Endothelial cell of hepatic sinusoid (primary cell): ENCODE measurements at regions not wholly inside any gene's neighbourhood (a gene's known extent, or its start where the extent isn't known, plus 50 kb on each side); places are given as distances from the start of the nearest gene placed in this dataset.
"Not testable (repeated sequence)": the region's sequence is repeated elsewhere in the genome, so short reads cannot be mapped to it uniquely, and the experiment has no call there.

Experiments used
- in situ Hi-C: cut with HindIII; loops from 2 replicates; pipeline ENCODE4 v1.10.0; 2017; ENCODE audit warnings: low sequenced_read_pairs

DNA sequence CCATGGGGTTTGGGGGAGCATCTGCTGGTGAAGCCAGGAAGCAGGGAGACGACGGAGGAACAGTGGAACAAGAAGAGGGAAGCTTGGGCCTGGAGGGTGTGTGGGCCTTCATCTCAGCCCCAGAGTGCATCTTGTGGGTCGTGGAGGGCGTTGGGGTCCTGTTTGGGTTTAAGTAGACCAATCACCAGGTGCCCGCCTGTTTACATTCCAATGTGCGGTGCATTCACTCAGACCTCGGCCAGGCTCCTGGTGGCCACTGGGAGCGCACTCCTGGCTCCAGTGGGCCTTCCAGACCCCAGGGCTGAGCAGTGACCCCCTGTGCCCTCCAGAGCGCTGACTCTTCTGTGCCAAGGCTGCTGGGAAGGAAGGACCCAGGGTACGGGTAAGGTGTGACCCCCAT is 293.7 kb downstream of the NDUFA10 start:
- in situ Hi-C loops, result no loop called here

DNA sequence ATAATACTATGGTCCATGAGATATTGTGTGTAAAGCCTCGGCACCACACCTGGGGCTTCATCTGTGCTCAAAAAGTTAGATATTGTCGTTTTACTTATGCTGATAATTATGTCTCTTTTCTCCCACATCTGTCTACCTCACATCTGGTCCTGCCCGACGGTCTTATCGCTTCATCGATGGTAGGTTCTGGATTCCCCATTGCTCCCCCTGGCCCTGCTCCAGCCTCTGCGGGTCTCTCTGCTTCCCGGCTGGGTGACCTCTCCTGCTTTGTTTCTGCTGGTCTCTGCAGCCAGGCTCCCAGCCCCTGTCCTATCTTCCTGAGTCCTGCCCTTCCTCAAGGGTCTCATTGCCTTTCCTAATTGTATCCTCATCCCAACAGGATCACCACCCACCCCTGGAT is 294.2 kb downstream of the NDUFA10 start:
- in situ Hi-C loops, result no loop called here

DNA sequence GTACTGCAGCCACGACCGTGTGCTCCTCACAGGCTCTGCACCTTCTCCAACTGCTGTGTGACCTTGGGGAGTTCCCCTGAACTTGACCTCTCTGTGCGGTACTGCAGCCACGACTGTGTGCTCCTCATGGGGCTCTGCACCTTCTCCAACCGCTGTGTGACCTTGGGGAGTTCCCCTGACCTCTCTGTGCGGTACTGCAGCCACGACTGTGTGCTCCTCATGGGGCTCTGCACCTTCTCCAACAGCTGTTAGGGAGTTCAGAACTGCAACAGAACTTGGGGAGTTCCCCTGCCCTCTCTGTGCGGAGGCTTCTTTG is 294.6 kb downstream of the NDUFA10 start:
- in situ Hi-C loops, result not testable (repeated sequence)

DNA sequence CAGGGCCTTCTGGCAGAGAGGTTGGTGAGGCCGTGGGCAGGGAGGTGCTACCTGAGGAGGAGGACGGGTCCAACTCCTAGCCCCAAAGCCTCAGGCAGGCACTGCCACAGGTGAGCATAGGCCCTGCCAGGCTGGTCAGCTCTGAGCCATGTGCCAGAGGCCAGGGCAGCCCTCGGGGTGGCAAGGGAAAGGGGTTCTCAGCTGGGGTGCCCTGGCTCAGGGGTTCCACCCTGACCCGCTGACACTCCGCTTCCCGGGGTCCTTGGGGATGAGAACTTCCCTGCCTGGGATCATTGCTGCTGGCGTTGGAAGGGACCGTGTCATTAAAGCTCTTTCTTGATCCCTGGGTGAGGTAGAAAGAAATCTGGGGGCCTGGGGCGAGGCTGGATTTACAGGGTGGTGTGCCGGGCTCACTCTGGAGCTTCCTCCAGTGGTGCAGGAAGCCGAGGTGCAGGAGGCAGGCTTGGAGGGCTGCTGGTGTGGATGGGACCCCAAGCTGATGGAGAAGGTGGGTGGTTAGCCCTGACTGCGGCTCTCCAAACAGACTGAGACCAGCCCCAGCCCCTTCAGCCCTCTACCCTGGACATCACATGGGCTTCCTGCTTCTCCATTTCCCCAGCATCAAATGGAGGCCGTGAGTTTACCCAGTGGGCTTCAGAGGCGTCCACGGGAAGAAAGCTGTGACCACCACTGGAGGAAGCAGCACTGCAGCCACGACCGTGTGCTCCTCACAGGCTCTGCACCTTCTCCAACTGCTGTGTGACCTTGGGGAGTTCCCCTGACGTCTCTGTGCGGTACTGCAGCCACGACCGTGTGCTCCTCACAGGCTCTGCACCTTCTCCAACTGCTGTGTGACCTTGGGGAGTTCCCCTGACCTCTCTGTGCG is 295.2 kb downstream of the NDUFA10 start:
- in situ Hi-C loops, result no loop called here

DNA sequence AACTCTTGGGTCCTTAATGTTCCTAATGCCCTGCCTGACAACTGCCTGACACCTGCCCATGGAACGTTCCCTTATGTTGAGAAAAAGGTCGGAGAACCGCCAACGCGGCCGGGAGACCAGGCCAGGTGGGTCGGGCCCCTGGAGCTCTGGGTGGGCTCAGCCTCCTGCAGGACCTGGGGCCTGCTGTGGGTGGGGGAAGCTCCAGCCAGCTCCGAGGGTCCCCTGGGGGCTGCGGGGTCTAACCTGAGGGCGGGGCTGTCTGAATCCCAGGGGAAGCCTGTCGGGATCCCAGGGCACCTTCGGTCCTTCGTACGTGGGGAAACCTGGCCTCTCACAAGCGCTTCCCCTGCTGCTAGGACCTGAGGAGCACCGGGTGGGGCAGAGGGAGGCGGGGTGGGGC is 296.0 kb downstream of the NDUFA10 start:
- in situ Hi-C loops, result no loop called here

DNA sequence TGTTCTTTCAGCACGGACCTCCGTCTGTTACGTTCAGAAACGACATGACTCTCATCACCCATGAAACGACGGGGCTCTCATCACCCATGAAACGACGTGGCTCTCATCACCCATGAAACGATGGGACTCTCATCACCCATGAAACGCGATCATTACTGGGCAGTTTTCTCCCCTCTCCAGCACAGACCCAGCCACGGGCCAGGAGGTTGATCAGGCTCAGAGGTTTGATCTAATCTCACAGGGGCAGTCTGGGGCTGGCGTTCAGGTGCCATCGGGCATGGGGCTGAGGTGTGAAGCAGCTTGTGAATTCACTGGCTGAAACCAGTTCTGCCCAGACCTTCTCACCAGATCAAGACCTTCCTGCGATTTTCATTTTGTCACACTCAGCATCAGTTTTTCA is 296.4 kb downstream of the NDUFA10 start:
- in situ Hi-C loops, result no loop called here

DNA sequence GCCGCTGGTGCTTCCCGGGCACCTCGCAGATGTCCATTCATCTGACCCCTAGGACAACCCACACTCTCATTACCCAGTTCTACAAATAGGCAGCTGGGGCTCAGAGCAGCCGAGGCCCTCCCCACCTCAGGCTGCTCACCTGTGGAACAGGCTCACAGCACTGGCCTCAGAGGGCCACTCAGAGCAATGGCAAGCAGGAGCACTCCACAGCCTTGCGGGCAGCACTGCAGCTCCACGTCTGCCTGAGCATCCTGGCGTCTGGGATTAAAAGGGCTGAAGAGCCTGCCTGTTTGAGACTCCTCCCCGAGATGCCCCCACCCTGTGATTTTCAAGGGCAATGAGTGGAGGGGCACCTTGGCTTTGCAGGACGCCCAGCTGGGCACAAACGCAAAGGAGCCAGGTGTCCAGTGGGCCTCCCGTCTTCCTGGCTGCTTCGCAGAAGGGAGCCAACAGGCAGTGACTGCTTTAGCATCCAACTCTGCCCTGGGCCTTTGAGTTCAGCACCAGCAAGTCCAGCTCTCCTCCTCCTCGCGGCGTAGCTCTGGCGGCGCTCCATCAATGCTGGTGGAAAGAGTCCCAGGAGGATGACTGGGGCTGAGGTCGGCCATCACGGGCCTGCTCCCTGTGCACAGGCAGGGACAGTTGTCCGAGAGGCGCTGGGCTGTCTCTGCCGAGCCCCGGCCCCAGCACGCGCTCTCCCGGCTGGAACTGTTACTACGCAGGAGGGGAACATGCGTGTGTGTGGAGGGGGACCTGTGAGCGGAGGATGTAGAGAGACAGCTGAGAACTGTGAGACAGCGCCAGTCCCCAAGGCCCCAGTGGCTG is 297.2 kb downstream of the NDUFA10 start:
- in situ Hi-C loops, result no loop called here

DNA sequence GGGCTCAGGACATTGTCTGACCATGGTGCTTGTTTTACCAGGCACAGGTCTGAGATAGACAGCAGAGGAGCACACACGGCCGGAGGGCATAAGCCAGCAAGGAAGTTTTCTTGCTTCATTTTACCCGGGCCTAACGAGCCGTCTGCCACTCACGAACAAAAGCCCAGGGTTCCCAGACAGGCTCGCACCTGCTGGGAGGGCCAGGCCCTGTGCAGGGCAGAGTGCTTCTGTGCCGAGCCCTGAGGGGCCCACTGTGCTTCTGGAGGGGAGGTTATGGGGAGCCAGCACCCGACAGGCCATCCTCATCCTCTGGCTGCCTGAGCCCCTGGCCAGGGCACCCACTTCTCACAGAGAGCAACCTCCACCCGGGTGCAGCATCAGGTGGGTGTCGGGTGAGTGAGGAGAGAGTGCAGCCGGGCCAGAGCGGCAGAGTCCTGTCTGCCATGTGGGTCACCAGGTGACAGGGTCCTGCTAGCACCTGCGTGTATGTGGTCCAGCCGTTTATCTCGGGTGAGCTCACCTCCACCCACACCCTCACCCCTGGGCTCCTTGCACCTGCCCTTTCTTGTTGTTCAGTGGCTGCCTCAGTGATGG is 297.9 kb downstream of the NDUFA10 start:
- in situ Hi-C loops, result no loop called here

DNA sequence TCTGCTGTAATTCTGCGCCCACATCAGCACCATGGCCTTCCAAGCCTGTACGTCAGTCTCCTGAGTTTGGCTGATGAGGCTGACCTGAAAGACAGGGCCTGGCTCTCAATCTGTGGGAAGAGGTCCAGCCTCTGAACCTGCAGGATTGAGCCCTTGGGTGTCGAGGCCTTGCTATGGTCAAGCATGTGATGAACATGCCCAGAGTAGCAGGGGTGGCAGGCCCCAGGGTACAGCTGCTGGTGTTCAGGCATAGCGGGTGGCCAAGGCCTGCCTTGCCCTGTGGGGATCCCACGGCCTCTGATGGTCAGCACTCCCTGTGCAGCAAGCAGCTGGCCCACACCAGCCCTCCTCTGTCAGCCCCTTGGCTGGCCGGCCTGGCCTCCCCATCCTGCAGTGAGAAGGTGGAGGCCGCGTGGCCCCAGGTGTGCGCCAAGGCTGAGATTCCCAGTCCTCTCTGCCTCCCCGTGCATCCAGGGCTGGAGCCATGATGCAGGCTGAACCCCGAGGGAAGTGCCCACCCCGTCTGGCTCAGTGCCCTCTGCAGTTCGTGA is 298.4 kb downstream of the NDUFA10 start:
- in situ Hi-C loops, result no loop called here

DNA sequence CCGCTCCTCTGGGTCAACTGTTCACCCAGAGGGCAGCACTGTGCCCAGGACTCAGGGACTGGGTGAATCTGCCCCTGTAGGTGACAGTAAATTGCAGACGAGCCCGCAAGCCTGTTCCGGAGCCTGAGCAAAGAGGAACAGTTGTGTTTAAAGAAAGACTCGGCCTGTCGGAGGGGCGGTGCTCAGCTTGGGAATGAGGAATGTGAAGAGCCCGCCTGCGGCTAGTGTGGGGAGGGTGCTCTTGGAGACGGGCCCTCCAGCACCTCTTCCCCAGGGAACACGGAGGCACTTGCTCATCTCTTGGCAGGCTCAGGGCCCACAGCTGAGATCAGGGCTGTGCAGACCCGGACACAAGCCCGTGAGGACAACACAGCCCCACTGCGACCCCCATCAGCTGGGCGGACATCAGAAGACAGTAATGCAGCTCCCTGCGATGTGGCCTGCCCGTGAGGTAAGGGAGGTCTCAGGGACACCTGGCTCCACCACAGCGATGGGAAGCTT is 299.0 kb downstream of the NDUFA10 start:
- in situ Hi-C loops, result no loop called here

DNA sequence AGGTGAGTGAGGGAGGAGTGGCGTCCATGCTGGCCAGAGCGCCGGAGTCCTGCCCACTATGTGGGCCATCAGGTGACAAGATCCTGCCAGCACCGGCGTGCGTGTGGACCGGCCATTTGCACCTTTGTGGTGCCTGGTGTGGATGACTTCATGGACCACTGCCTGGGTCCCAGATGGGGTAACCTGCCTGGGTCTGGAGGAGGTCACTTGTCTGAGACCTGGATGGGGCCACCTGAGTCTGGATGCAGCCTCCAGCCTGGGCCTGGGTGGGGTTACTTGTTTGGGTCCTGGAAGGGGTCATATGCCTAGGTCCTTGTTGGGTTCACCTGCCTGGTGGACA is 299.6 kb downstream of the NDUFA10 start:
- in situ Hi-C loops, result no loop called here

DNA sequence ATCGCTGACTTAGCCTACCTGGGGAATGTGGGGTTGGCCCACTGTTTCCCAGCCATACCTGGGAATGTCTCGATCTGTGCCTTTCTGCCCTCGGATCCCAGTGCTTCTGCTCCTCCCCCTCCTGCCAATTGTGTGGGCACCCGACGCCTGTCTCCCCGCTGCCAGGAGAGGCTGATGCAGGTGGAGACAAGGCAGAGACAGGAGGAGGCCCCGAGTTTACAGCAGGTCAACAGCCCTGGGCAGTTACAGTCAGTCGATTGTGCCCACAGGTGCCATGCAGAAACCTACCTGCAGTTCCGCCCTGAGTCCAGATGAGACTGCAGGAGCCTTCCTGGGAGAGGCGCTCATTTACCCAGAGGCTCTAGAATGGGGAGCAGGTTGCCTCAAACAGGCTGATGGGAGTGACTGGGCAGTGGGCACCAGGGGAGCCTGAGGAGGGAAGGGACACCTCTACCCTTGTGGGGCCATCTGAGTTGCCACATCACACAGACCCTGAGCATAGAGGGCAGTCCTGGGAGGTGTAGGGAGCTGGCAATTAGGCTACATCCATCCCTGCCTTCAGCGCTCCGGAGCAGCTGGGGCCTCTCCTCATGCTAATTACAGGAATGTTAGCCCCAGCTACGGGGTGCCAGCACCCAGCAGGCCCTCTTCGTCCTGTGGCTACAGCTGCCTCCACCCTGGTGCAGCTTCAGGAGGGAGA is 300.1 kb downstream of the NDUFA10 start:
- in situ Hi-C loops, result no loop called here

DNA sequence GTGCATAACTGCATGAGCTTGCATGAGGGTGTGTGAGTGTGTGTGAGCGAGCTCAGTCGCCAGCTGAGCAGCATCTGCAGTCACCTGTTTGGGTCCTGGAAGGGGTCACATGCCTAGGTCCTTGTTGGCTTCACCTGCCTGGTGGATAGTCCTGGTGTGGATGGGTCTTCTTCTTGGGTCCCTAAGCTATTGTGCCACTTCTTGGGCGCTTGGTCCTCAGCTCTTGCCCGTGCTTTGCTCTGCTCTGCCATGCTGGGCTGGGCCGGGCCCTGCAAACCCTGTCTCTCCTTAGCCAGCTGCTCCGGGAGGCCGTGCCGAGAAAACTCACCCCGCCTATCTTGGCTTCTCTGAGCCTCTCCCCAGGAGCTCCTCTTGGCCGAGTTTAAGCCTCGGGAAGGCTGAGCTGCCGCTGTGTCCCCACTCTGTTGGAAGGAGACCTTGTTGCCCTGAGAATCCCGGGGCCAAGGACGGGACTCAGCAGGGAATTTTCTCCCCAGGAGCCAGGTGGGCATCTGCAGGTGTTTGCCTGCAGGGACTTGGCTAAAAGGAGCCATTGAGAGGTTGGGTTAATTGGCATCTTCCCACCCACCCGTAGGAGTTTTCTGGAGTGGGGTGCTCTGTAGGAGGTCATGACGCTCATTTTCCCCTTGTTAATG is 300.8 kb downstream of the NDUFA10 start:
- in situ Hi-C loops, result no loop called here

DNA sequence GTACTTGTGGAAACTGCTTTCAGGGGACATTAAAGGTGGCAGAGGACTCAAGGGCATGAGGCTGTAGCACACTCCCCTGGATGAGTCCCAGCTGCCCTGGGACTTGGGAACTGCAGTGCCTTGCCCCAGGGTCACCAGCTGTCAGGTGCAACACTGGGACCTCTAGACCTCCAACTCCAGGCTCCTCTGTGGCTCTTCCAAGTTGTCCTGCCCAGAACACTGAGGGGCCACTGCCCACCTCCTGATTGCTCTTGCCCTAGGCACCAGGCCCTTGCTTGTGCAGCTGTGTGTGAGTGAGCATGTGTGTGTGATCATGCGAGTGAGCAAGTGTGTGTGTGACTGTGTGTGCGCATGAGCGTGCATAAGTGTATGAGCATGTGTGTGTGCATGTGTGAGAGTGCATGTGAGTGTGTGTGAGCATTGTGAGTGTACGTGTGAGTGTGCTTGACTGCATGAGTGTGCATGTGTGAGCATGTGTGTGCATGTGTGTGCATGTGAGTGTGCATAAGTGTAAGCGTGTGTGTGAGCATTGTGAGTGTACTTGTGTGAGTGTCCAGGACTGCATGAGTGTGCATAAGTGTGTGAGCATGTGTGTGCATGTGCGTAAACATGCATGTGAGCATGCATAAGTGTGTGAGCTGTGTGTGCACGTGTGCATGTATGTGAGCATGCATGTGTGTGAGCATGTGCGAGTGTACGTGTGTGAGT is 301.5 kb downstream of the NDUFA10 start:
- in situ Hi-C loops, result no loop called here

DNA sequence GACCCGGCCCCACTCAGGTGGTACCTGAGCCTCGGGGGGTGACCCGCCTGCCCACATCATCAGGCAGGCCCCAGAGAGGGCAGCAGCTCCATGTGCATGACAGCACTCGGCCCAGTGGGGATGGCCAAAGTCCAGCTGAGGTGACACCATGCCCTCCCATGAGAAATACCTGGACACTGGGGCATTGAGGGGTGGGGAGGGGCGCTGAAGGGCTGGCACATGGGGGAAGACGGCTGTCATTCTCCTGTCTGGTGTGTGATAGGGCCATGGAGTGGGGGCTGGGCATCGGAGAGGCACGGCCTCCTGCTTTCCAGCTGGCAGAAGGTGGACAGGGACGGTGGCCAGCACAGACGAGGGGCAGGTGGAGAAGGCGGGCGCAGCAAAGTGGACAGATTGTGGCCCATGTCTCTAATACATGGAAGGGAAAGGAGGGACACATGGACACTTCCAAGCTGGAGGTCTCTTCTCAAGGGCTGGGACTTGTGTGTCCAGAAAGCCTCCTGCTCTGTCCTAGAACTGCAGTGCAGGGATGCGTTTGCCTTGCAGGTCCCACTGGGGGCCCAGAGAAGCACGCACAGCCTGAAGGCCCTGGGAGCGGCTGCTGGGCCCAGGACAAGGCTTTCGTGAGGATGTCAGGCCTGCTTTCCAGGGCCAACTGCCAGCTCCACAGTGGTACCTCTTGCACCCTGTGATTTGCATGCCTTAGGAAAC is 302.2 kb downstream of the NDUFA10 start:
- in situ Hi-C loops, result no loop called here

DNA sequence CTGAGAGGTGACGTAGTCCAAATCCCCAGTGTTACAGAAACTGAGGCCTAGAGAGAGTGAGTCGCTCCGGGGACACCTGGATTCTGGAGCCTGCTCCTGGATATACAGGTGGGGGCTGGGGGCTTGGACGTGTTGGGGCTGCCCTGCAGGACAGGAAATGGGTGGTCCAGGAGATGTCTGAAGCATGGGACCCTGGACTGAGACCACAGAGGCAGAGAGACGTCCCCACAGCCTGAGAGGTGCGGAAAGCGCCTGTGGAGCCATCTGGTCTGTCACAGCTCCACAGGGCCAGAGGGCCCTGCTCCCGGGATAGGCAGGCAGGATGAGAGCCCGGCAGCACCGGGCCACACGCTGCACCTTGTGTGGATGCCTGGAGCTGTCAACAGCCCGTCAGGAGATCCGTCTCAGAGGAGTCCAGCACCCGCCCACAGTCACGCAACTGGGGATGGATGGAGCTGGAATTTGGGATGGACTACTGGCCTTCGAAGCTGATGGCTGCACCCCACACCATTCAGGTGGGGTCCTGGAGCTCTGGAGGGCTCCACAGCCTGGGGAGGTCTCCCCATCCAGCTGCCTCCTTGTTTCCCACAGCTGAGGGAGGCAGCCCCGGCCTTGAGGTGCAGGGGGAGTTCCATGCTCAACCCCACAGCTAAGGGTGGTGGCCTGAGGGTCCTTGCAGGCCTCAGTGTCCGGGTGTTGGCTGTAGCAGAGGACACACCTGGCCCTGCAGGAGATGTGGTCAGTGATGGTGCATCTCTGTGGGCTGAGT is 303.0 kb downstream of the NDUFA10 start:
- in situ Hi-C loops, result no loop called here

DNA sequence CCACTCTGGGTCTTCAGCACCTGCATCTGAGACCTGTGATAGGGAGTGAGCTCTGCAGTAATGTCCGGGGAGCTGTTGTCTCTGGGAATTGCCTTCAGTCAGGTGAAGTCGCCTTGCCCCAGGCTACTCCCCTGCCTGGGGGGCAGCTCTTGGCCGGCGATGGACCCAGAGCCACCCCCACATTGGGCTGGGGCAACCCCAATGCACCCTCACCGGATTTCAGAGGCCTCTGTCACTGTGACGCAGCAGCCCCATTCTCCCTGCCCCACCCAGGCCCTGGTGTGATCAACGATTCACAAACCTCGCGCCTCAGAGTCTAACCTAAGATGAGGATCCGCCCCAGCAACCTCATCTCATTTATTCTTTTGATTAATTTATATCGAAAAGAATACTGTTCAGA is 303.6 kb downstream of the NDUFA10 start:
- in situ Hi-C loops, result no loop called here
